ENCODE measurements at regions not wholly inside any gene's neighbourhood (a gene's known extent, or its start where the extent isn't known, plus 50 kb on each side); places are given as distances from the start of the nearest gene placed in this dataset.

GRCh38 chr1:201676197-201676596 is 137.3 kb downstream of the NAV1 start:
- TF ChIP-seq CTCF (IDR thresholded peaks at IDR 0.05) (no peak), POLR2AphosphoS5 (IDR thresholded peaks at IDR 0.05; ENCODE audit: low read depth, low read length) (no peak), REST (IDR thresholded peaks at IDR 0.05; ENCODE audit: insufficient read depth in 1 of 2, low read depth in 2 of 2, low read length in 1 of 2) (no peak)
